ENCODE measurements at regions not wholly inside any gene's neighbourhood (a gene's known extent, or its start where the extent isn't known, plus 50 kb on each side); places are given as distances from the start of the nearest gene placed in this dataset.
"Not testable (repeated sequence)": the region's sequence is repeated elsewhere in the genome, so short reads cannot be mapped to it uniquely, and the experiment has no call there.

DNA sequence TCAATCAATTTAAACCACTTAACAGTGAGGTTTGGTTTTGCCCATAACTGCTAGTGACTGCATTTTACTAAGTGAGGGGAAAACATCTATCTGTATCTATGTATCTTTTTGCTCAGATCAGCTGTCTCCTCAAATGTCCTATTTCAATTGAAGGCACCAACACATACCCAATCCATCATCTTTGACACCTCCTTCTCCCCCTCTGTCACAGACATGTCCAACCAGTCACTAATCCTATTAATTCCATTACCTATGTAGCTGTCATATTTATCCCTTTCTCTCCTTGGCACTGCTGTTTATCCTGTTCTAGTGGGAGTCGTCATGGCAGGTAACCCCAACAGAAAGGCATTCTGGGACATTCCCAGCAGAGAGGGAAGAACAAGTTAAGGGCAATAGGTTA lies 975.2 kb upstream of the AUTS2 start:
- no peak for DNase-seq (ENCODE audit: low read depth in 2 of 2)

DNA sequence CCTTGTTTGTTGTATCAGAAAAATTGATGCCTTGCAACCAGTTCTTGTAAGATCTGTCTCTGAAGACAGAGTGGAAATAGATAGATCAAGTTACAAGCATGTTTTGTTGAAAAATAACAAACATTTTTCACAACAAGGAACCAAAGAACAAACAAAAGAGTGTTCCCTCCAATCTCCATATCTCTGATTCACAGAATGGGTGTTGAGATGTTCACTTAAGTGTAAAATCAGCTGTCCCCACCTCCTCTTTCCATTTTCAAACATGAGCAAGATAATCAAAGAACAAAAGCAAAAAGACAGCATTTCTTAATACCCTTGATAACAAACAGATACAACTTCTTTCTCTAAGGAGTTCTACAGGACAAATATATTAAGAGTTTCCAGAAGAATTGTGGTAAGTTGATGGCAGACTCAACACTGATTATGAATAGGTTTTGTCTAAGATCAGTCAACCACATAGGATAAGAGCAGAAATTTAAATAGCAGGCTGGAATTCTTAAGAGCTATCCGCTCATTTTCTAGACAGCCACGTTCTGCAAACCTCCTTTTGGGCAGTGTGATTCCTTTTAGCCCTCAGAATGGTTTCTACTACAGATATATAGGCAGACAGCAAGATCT lies 970.9 kb upstream of the AUTS2 start:
- no peak for DNase-seq (ENCODE audit: low read depth in 2 of 2)

DNA sequence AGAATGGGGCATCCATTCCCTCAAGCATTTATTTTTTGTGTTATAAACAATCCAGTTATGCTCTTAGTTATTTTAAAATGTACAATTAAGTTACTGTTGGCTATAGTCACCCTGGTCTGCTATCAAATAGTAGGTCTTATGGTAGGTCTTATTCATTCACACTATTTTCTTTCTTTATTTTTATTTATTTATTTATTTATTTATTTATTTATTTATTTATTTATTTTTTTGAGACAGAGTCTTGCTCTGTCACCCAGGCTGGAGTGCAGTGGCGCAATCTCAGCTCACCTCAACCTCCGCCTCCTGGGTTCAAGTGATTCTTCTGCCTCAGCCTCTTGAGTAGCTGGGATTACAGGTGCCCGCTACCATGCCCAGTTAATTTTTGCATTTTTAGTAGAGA lies 967.4 kb upstream of the AUTS2 start:
- DNase-seq (ENCODE audit: low read depth in 2 of 2) = not testable (repeated sequence)

DNA sequence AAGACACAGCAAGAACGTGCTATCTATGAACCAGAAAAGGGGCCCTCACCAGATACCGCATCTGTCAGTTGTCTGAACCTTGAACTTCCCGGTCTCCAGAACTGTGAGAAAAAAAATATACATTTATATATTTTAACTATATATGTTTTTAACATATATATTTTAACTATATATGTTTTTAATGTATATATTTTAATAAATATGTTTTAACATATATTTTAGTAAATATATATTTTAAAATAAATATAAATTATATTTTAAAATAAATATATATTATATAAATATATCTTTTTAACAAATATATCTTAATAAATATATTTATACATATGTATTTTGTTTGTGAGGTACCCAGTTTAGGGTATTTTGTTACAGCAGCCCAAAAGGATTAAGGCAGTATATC lies 958.2 kb upstream of the AUTS2 start:
- no peak for DNase-seq (ENCODE audit: low read depth in 2 of 2)

DNA sequence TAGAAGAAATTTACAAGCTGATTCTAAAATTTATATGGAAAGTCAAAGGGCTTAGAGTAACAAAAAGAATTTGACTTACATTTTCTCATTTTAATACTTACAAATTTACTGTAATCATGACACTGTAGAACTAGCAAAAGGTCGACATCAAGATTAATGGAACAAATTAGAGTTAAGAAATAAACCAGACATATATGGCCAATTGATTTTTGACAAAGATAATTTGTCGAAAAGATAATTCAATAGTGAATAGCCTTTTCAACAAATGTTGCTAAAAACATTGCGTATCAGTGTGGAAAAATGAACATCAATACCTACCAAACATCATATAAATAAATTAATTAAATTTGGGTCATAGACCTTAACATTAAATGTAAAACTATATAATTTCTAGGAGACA lies 955.5 kb upstream of the AUTS2 start:
- no peak for DNase-seq (ENCODE audit: low read depth in 2 of 2)

DNA sequence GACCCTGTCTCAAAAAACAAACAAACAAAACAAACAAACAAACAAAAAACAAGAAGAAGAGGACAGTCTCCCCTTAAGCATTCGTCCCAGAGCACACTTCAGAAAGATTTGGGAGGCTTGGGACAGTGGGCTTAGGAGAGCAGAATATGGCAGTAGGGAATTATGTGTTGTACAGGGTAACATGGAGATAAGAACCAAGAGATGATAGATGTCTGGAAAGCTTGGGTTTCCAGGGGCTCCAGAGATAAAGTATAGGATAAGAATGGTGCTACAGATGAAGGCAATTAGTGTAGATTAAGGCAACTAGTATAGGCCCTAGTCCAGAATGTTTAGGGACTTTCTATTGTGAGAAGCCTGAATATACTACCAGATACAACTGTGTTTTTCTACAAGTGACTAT lies 934.9 kb upstream of the AUTS2 start:
- DNase-seq (ENCODE audit: low read depth in 2 of 2) = no peak

DNA sequence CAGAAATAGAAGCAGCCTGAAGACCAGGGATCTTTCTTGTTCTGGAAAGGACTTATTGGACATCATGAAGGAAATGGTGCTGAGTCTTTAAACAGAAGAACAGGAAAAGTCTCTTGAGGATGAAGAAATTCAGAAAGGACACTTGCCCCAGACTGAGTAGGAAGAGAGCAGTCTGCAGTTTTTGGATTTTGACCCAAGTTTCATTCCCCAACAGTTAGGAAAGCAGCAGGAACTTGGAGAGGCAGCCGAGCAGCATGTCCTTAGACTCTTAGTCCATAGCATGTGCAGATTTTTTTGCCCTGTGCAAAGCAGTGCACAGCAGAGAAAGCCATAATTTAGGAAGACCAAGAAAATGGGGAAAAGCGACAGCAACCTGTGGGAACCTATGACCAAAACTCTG lies 927.2 kb upstream of the AUTS2 start:
- DNase-seq (ENCODE audit: low read depth in 2 of 2) = no peak

DNA sequence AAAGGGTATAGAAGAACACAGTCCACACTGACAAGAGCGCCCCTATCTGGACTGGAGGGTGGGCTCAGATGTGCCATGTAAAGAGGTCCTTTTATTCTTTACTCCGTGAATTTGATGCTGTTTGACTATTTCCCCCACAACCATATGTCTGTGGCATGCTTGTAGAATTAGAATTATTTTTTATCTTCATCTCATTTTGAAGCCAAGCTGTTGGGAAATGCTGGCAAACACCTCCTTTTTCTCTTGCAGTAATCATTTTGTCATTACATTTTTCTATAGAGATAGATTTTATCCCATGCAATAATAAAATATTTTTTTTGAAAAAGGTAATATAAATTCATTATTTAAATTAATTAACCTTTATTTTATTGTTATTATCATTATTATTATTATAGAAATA lies 926.6 kb upstream of the AUTS2 start:
- DNase-seq (ENCODE audit: low read depth in 2 of 2) = no peak

DNA sequence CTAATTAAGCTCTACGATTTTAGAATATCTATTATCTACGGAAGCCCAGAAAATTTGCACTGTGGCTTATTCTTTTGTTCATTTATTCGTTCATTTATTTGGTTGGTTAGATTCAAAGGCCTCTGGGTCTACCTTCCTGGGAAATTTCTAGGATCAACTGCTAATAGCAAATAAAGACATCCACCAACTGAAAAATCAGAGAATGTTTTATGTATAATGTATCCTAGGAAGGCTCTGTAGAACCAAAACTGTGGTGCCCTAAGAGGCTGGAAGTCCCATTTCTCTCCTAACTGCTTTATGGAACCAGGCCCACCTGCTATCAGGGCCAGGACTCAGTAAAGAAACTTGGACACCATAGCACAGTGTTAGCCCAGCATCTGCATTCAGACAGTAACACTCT lies 923.4 kb upstream of the AUTS2 start:
- no peak for DNase-seq (ENCODE audit: low read depth in 2 of 2)

DNA sequence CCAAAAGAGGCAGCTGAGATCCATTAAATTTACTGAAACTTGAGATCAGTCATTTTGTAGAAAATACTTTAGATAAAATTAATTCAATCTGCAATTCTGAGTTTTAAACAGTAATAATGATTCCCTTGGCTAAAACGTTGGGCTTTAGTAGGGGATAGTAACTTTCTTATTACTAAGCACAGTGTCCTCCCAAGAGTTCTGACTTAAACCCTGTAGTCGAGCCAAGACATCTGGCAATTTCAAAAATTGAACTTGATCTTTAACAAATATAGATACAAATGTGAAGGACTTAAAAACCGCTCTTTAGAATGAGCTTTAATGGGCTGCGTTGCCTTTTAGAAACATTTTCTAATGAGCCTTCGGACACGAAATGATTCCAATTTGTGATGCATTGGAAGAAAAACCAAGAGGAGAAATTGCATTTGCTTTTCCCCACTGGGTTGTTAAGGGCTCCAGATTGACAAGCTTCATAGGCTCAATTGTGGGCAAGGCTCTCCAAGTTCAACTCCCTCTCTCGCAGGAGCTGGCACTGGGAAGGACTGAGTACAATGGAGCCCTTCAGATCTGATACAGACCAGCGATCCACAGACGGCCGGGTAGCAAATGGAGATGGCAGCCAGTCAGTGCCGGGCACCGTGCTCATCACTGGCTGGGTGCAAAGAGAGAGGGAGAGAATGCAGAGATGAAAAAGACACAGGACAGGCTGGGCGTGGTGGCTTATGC lies 921.3 kb upstream of the AUTS2 start:
- no peak for DNase-seq (ENCODE audit: low read depth in 2 of 2)

DNA sequence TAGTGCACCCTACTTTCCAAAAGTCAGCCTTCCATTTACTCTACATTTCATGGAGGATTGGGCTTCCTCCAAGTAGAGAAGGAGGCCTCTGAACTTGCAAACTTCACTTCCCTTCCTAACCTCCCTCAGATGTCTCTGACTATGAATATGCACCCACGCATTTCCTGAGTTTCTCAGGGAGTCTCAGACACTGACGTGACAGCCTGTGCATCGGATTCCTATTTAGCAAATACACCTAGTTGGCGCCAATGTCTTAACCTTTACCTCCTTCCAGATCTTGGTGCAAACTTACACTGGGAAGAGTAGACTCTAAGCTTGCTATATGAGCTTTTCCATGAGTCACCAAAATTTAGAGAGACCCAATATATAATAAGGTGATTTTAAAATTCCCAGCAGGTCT lies 920.1 kb upstream of the AUTS2 start:
- no peak for DNase-seq (ENCODE audit: low read depth in 2 of 2)

DNA sequence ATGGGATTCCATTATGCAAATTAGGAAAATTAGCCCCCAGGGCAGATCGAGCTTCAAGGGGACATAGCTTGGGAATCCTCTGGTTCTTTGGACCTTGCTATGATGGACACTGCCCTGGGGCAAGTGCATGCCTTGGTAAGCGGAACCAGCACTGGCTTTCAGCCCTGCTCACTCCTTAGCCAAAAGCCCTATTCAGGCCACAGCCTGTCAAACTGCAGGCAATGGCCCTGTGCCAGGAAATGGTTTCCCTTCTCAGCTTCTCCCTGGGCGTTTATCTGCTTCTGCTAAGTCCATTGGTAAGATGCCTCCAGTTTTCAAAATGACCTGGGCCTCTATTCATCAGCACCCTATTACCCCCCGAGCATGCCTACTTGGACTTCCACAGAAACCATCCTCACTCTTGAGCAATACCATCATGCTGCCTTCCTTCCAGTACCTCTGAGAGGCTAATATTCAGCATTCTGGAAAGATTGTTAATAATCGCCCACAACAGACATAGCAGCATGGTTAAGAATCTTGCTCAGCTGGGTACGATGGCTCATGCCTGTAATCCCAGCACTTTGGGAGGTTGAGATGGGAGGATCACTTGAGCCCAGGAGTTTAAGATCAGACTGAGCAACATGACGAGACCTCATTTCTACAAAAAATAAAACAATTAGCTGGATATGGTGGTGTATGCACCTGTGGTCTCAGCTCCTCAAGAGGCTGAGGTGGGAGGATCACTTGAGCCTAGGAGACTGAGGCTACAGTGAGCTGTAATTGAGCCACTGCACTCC lies 918.6 kb upstream of the AUTS2 start:
- DNase-seq (ENCODE audit: low read depth in 2 of 2) = no peak

DNA sequence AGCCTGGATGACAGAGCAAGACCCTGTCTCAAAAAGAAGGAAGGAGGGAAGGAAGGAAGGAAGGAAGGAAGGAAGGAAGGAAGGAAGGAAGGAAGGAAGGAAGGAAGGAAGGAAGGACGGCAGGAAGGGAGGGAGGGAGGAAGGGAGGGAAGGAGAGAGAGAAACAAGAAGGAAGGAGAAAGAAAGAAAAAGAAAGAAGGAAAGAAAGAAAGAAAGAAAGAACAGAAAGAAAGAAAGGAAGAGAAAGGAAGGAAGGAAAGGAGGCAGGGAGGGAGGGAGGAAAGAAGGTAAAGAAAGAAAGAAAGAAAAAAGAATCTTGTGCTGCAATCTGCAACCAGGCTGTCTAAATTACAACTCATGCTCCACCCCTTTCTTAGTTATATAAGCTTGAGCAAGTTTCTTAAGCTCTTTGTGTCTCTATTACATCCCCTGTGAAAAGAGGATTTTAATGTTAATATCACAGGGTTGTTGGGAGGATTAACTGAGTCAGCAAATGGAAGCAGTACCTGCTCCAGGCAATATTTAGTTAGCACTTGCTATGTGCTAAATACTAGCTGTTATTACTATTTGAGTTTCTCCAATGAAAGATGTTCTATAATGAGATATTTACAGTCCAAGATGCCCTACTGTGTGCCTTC lies 917.9 kb upstream of the AUTS2 start:
- DNase-seq (ENCODE audit: low read depth in 2 of 2) = no peak

DNA sequence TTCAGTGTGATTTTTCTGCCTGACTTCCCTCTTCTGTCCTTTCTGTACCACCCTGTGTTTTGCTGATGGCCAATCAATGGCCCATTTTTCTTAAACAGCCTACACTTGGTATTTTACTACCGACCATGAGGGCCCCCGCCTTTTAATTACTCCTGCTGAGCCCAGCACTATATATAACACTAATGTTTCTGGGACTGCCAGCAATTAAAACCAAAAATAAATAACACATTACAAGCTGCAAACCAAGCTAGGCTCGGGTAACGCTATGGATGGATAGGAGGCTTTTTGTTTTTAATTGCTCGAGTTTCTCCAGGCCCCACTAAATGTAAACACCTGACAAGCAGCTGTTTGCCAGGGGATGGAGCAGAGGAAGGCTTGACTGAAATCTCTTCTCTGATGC lies 915.4 kb upstream of the AUTS2 start:
- DNase-seq (ENCODE audit: low read depth in 2 of 2) = no peak

DNA sequence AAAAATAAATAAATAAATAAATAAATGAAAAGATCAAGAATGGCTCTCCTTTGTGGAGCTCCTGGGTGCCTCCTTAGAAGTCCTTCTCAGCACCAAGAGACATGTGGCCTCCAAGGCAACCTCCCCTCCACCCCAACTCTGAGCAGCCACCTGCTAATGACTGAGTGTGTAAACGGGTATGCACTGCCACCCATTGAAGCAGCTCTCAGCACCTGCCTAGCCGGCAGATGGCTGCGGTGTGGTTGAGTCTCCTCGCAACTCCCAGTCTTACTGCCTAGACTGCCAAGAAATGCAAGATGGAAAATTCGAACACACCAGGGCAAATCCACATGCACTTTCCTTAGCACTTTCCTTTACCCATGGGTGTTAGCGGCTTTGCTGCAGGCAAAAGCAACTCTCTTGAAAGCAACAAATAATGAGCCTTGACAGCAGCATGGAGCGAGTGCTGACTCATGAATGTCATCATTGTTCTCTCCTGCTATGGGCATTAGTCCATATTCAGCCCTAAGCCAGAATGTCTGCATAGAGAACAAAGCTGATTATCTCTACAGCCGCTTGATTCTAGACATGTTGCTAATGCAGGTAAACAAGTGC lies 913.9 kb upstream of the AUTS2 start:
- no peak for DNase-seq (ENCODE audit: low read depth in 2 of 2)

DNA sequence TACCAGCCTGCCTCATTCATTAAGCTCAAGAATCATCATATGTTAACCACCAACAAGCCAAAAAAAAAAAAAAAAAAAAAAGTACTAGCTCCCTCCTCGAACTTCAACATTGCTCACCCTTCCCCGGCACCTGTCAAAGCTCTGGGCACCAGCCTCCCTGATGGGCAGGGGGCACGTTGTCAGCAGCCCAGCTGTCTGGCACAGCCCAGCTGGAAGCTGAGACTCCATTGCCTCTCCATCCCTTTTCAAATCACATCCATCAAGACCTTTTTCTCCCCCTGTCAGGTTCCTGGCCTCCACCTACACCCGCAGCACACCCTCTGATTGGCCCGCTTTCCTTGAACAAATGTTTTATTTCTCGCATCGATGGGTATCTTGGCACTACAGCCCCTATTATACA lies 913.3 kb upstream of the AUTS2 start:
- DNase-seq (ENCODE audit: low read depth in 2 of 2) = no peak

DNA sequence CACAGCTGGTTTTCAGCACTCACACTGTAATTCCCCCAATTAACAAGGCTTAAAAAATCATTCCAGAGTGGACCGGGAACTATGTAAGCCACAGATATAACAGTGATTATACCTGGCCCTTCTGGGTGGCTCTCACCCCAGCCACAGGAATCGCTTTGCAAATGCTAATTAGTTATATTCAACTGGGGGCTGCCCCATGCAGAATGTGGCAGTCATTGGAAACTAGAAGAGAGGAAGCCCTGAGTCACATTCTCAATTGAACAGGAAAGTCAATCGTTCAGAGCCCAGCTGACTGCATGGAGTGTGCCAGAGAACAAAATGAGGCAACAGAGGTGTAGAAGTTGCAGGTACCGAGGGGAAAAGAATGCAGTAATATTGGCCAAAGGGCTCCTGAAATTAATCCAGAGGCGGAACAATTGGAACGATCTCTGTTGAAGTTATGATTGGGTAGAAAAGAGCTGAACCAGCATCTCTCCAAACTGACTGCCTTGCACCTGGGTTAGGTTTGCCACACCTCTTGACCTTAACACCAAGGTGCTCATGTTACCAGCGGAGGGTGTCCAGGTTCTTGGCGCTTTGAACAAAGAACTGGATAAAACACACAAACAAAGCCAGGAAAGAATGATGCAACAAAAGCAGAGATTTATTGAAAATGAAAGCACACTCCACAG lies 909.7 kb upstream of the AUTS2 start:
- DNase-seq (ENCODE audit: low read depth in 2 of 2) = no peak

DNA sequence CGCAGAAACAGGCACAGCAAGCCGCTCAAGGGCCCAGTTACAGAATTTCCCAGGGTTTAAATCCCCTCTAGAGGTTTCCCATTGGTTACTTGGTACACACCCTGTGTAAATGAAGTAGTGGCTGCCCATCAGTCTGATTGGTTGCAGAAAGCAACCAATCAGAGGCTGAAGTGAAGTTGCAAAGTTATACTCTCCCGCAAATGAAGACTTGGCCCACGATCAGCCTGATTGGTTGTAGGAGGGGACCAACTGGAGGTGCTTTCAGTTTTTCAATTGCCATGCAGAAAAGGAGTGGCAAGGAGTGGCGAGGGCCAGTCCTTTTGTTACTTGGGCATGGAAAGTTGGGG lies 909.2 kb upstream of the AUTS2 start:
- no peak for DNase-seq (ENCODE audit: low read depth in 2 of 2)

DNA sequence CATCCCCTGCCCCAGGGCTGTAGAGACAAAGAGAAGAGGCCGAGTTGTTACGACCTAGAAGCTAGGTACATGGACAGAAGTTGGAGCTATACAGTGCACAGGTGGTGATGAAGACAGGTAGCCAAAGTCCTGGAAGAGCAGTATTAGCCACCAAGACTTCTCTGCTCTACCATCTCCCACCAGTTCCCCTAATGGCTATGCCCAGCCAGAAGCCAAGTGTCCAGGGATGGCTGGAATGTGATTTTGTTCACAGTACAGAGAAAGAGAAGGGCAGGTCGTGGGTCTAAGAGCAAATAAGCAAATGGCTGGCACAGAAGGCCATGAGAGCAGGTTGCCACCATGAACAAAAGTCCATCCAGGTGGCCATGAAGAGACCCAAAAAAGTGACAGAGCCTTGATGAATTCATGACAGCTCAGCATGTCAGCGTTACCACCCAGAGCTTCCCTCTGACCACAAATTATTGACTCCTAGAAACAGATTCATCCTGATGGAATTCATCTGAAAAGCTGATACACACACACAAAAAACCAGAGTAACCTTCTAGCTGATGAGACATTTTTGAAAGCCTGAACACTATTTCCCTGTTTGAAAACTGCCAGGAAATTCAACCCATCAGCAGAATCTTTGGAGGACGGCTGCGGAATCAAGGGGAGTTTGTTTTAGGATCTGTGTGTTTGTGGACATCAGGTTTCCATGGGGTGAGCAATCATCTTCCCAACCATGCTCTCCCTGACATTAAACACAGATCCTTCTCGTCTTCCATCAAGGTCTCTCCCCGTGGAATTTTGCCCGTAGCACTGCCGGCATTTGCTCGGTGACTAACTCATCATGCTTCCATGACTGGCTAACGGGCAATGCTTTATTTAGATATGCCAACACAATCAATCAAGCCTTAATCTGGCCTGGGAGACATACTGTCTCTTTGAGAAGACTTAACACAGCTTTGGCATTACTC lies 906.7 kb upstream of the AUTS2 start:
- DNase-seq (ENCODE audit: low read depth in 2 of 2) = no peak

DNA sequence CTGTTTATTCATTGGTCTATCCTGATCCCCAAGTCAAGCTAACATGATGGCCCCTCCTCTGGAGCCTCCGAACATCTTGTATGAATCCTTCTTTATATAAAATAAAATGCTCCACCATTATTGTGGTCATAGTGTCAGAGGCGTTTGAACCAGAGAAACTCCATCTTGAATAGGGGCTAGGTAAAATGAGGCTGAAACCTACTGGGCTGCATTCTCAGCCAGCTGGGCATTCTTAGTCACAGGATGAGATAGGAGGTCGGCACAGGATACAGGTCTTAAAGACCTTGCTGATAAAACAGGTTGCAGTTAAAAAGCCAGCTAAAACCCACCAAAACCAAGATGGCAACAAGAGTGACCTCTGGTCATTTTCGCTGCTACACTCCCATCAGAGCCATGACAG lies 905.8 kb upstream of the AUTS2 start:
- DNase-seq (ENCODE audit: low read depth in 2 of 2) = no peak

DNA sequence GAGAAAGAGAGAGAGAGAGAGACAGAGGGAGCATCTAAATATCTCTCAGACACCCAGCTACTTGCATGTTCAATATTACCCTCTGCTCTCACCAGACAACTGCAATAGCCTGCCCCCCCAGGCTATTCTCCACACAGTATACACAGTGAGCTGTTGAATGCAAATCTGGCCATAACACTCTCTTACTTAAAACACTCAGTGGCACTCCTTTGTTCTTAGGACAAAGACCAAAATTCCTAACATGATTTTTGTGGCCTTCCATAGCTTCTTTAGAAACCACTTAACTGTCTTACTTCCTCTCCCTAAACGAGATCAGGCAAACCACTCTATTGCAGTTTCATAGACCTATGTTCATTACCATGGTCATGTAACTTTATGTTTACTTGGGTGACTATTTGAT lies 903.6 kb upstream of the AUTS2 start:
- DNase-seq (ENCODE audit: low read depth in 2 of 2) = no peak
